ENCODE measurements at regions not wholly inside any gene's neighbourhood (a gene's known extent, or its start where the extent isn't known, plus 50 kb on each side); places are given as distances from the start of the nearest gene placed in this dataset.

DNA sequence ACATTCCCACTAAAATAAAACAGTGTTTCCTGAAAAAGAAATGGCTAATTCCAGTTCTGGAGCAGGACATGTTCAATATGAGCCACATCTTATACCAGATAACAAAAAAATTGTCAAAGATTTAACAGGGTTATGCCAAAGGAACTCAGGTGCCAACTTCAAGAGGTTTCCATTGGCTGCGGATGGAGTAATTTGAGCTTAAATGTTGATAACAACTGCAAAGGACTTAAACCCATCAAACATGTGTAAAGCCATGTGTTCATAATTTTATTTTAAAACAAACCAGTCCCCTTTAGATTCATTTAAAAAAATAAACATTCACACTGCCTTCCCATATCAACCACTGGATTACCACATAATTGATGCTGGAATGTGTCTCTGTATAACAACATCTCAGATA, 156.4 kb upstream of the PCDH18 start:
- TF ChIP-seq TCF12 (IDR thresholded peaks at IDR 0.05) (no peak), NFIC (IDR thresholded peaks at IDR 0.05; ENCODE audit: borderline replicate concordance) (no peak), GABPA (IDR thresholded peaks at IDR 0.05; ENCODE audit: low read depth) (no peak), TAF1 (IDR thresholded peaks at IDR 0.05; ENCODE audit: borderline replicate concordance, low read depth, low read length) (no peak), POLR2AphosphoS5 (IDR thresholded peaks at IDR 0.05; ENCODE audit: low read depth, low read length) (no peak), JUND (IDR thresholded peaks at IDR 0.05) (no peak), MXI1 (IDR thresholded peaks at IDR 0.05; ENCODE audit: low read depth, low read length) (no peak), NRF1 (IDR thresholded peaks at IDR 0.05; ENCODE audit: low read depth, low read length) (no peak), FOXJ3 (CRISPR knock-in tag; IDR thresholded peaks at IDR 0.05) (no peak), SIN3A (IDR thresholded peaks at IDR 0.05; ENCODE audit: borderline replicate concordance, low read depth, low read length) (no peak), EZH2phosphoT487 (IDR thresholded peaks at IDR 0.05; ENCODE audit: borderline replicate concordance, low read depth) (no peak), MEF2A (IDR thresholded peaks at IDR 0.05; ENCODE audit: borderline replicate concordance, low read depth) (no peak)
- TF ChIP-seq, protein P1, sequence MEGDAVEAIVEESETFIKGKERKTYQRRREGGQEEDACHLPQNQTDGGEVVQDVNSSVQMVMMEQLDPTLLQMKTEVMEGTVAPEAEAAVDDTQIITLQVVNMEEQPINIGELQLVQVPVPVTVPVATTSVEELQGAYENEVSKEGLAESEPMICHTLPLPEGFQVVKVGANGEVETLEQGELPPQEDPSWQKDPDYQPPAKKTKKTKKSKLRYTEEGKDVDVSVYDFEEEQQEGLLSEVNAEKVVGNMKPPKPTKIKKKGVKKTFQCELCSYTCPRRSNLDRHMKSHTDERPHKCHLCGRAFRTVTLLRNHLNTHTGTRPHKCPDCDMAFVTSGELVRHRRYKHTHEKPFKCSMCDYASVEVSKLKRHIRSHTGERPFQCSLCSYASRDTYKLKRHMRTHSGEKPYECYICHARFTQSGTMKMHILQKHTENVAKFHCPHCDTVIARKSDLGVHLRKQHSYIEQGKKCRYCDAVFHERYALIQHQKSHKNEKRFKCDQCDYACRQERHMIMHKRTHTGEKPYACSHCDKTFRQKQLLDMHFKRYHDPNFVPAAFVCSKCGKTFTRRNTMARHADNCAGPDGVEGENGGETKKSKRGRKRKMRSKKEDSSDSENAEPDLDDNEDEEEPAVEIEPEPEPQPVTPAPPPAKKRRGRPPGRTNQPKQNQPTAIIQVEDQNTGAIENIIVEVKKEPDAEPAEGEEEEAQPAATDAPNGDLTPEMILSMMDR (IDR thresholded peaks at IDR 0.05): no peak
- TF ChIP-seq, protein P2, sequence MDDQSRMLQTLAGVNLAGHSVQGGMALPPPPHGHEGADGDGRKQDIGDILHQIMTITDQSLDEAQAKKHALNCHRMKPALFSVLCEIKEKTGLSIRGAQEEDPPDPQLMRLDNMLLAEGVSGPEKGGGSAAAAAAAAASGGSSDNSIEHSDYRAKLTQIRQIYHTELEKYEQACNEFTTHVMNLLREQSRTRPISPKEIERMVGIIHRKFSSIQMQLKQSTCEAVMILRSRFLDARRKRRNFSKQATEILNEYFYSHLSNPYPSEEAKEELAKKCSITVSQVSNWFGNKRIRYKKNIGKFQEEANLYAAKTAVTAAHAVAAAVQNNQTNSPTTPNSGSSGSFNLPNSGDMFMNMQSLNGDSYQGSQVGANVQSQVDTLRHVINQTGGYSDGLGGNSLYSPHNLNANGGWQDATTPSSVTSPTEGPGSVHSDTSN (IDR thresholded peaks at IDR 0.05): no peak
